HepG2 (cell line): ENCODE measurements at regions not wholly inside any gene's neighbourhood (a gene's known extent, or its start where the extent isn't known, plus 50 kb on each side); places are given as distances from the start of the nearest gene placed in this dataset.

Source experiments
- ATAC-seq: fragments of 200-7000 bp; cut with Tn5 transposase; 3 replicates; pipeline ENCODE4 v1.9.1; 2020; ENCODE audit warnings: mild to moderate bottlenecking, moderate library complexity
- BruUV-seq: library from RNA; stranded (reverse); fragments of 400-500 nt; replicated peaks from 2 replicates; lab custom pipeline; 2021; lab: Mats Ljungman, UMichigan
- CTCF ChIA-PET: fragments of 300-600 bp; formaldehyde crosslinking; extraction: SDS; loops from one replicate; lab custom pipeline; 2021; ENCODE audit warnings: low total read pairs, inconsistent platforms, low intra/inter-chr PET ratio; lab: Yijun Ruan, JAX
- POLR2A ChIA-PET: fragments of 350-600 bp; sonication (Branson Sonifier 250); formaldehyde crosslinking; loops from one replicate; lab custom pipeline; 2020; ENCODE audit warnings: antibody characterized with exemption, inconsistent platforms; lab: Yijun Ruan, JAX
- DNase-seq: peaks from one replicate; pipeline ENCODE4 v3.0.0-alpha.2; 2015; ENCODE audit warnings: low spot score
- FAIRE-seq: peaks from 3 replicates; lab custom pipeline; 2011; peaks lifted over from hg19 to GRCh38; lab: Jason Lieb, UNC
- H2AFZ ChIP-seq: one replicate; pipeline ENCODE4 v1.6.1; 2011; ENCODE audit warnings: low read length, inconsistent platforms
- H3K27ac ChIP-seq: fragments of 300-600 bp; 3 replicates; pipeline ENCODE4 v1.8.0; 2011; ENCODE audit warnings: mixed run types, mild to moderate bottlenecking, mixed read lengths, low read length, inconsistent platforms; ENCODE audit not compliant: insufficient read depth; ENCODE audit errors: extremely low read length
- H3K27me3 ChIP-seq, 2 experiments: fragments of 200-600 bp in 1 of 2; 2 replicates in 1 of 2; 3 replicates in 1 of 2; pipeline versions ENCODE4 v1.6.0 to v1.8.0; 2011; ENCODE audit warnings: low read length in 2 of 2, mild to moderate bottlenecking in 2 of 2, moderate library complexity in 2 of 2, inconsistent platforms in 1 of 2; ENCODE audit not compliant: insufficient read depth in 2 of 2, control insufficient read depth in 1 of 2
- H3K36me3 ChIP-seq, 2 experiments: fragments of 200-600 bp in 1 of 2; replicated peaks in 1 of 2; 2 replicates in 1 of 2; 3 replicates in 1 of 2; pipeline versions ENCODE4 v1.5.1 to v1.8.0; 2011; ENCODE audit warnings: low read length in 2 of 2, inconsistent platforms in 1 of 2; ENCODE audit not compliant: insufficient read depth in 2 of 2, control insufficient read depth in 1 of 2
- H3K4me1 ChIP-seq: 2 replicates; pipeline ENCODE4 v1.5.1; 2012; ENCODE audit warnings: low read length, inconsistent platforms; ENCODE audit not compliant: insufficient read depth
- H3K4me2 ChIP-seq: 2 replicates; pipeline ENCODE4 v1.6.0; 2011; ENCODE audit warnings: low read depth, low read length, inconsistent platforms
- H3K4me3 ChIP-seq, 3 experiments: fragments of 200-600 bp in 1 of 3; sonication (generic), shearing (Covaris generic) in 1 of 3; replicated peaks in 1 of 3; 2 replicates each; pipeline ENCODE4 v1.5.1; 2011 to 2016; ENCODE audit warnings: low read length in 3 of 3, inconsistent platforms in 2 of 3, low read depth in 2 of 3, mild to moderate bottlenecking in 2 of 3, control low read depth in 1 of 3, mixed read lengths in 1 of 3; ENCODE audit not compliant: insufficient read depth in 1 of 3
- H3K79me2 ChIP-seq: one replicate; pipeline ENCODE4 v1.6.1; 2011; ENCODE audit warnings: low read length, inconsistent platforms; ENCODE audit not compliant: insufficient read depth
- H3K9ac ChIP-seq: 2 replicates; pipeline ENCODE4 v1.6.0; 2011; ENCODE audit warnings: mild to moderate bottlenecking, low read depth, low read length, inconsistent platforms; ENCODE audit not compliant: insufficient read depth
- H3K9me3 ChIP-seq: 2 replicates; pipeline ENCODE4 v1.5.1; 2012; ENCODE audit warnings: mild to moderate bottlenecking, low read length
- H4K20me1 ChIP-seq: 2 replicates; pipeline ENCODE4 v1.6.0; 2011; ENCODE audit warnings: inconsistent platforms, mild to moderate bottlenecking, low read length, moderate library complexity; ENCODE audit not compliant: insufficient read depth
- ATF3 ChIP-seq: sonication (generic); formaldehyde crosslinking; IDR thresholded peaks from 2 replicates; pipeline ENCODE4 v1.4.0; 2020; ENCODE audit warnings: missing genetic modification reagents
- ATF7 ChIP-seq, 2 experiments: fragments of 450-650 bp in 1 of 2; sonication (generic) in 1 of 2; formaldehyde crosslinking in 1 of 2; IDR thresholded peaks; 2 replicates each; pipeline versions ENCODE4 v1.4.0 to v1.6.1; 2016 to 2020; ENCODE audit warnings: antibody characterized with exemption in 1 of 2, mild to moderate bottlenecking in 1 of 2, missing genetic modification reagents in 1 of 2
- HES4 ChIP-seq: sonication (generic); formaldehyde crosslinking; IDR thresholded peaks from 2 replicates; pipeline ENCODE4 v1.9.0; 2021; ENCODE audit warnings: mild to moderate bottlenecking, missing genetic modification reagents, borderline replicate concordance
- ZBTB33 ChIP-seq: sonication (generic); formaldehyde crosslinking; IDR thresholded peaks from 2 replicates; pipeline ENCODE4 v1.4.0; 2020; ENCODE audit warnings: missing genetic modification reagents
- ZNF576 ChIP-seq: sonication (generic); formaldehyde crosslinking; IDR thresholded peaks from 2 replicates; pipeline ENCODE4 v1.4.0; 2020; ENCODE audit warnings: mild to moderate bottlenecking, missing genetic modification reagents
- WGBS: methylation state at CpG from one replicate; pipeline ENCODE4 v1.1.6; 2017; ENCODE audit warnings: low lambda C conversion rate; 5-methylcytosine and 5-hydroxymethylcytosine counted together
- in situ Hi-C: cut with HindIII; loops from 2 replicates; pipeline ENCODE4 v1.10.0; 2017; ENCODE audit warnings: low pct_unique_long_range_greater_than_20kb; ENCODE audit not compliant: extremely low pct_ligation_motif_present
- intact Hi-C: fragments of 100-400 bp; cut with micrococcal nuclease; formaldehyde crosslinking; loops from one replicate; pipeline ENCODE4 v1.10.0; 2022; ENCODE audit not compliant: unreplicated experiment

- Histone ChIP-seq H3K4me3 (no peak overlapping the region), H2AFZ (no peak overlapping the region), H3K27ac (no peak overlapping the region), H3K79me2 (no peaks in the 10 kb centered on the region), H3K4me2 (no peak overlapping the region), H3K4me1 (no peaks in the 10 kb centered on the region), H4K20me1 (no peaks in the 10 kb centered on the region), H3K27me3 (no peaks in the 10 kb centered on the region; a peak in 1 of 5 replicates), H3K9ac (no peak overlapping the region), H3K36me3 (no peaks in the 10 kb centered on the region)
- DNase-seq (no peak), ATAC-seq (no peak), FAIRE-seq (no peak)
- intact Hi-C loops (no loop called here), in situ Hi-C loops (no loop called here)
- WGBS, result 4% methylated on average over 1 of the region's 1 CpG
- POLR2A ChIA-PET, result no interaction called here
- no TSS peak for BruUV-seq
- CTCF ChIA-PET, result no interaction called here
- no peak for TF ChIP-seq ZNF576 (CRISPR knock-in tag)
- TF ChIP-seq ATF7 (IDR thresholded peaks at IDR 0.05), result peak; percentile 92
- no peak for TF ChIP-seq ATF7 (CRISPR knock-in tag; IDR thresholded peaks at IDR 0.05)
- TF ChIP-seq, all 625 proteins: peak for 1
- no peaks in the 10 kb centered on the region for H3K9me3 ChIP-seq
These were observed 92.8 kb downstream of the ADCYAP1 start for GRCh38 chr18:997499-997898.

GRCh38 chr18:998936-999335, 94.3 kb downstream of the ADCYAP1 start:
- POLR2A ChIA-PET, result no interaction called here
- no peak for ATAC-seq
- TF ChIP-seq ATF3 (CRISPR knock-in tag) (no peak), HES4 (CRISPR knock-in tag) (no peak), ZBTB33 (CRISPR knock-in tag) (no peak)

More at GRCh38 chr18:998936-999335, 94.3 kb downstream of the ADCYAP1 start:
- in situ Hi-C loops, result no loop called here
- Histone ChIP-seq H3K27ac (no peak overlapping the region), H3K36me3 (no peaks in the 10 kb centered on the region), H3K4me2 (no peak overlapping the region), H3K9ac (no peak overlapping the region), H3K4me1 (no peaks in the 10 kb centered on the region), H3K27me3 (no peaks in the 10 kb centered on the region; a peak in 1 of 5 replicates), H2AFZ (no peak overlapping the region), H3K4me3 (no peak overlapping the region), H3K79me2 (no peaks in the 10 kb centered on the region), H4K20me1 (no peaks in the 10 kb centered on the region), H3K9me3 (no peaks in the 10 kb centered on the region)
- intact Hi-C loops, result no loop called here
- CTCF ChIA-PET, result no interaction called here
- FAIRE-seq (no peak), DNase-seq (no peak)
- WGBS, result 23% methylated on average over 5 of the region's 5 CpGs
- no TSS peak for BruUV-seq
